Nephron progenitor cell (in vitro differentiated cells): ENCODE measurements at regions not wholly inside any gene's neighbourhood (a gene's known extent, or its start where the extent isn't known, plus 50 kb on each side); places are given as distances from the start of the nearest gene placed in this dataset.

ENCODE experiments used
- DNase-seq: peaks from one replicate; pipeline ENCODE4 v3.0.0; 2021
- H3K27ac Mint-ChIP-seq: 2 replicates; pipeline ENCODE4 v1.8.0; 2021; ENCODE audit warnings: mild to moderate bottlenecking, moderate library complexity, mixed read lengths
- H3K27me3 Mint-ChIP-seq: 2 replicates; pipeline ENCODE4 v1.8.0; 2021; ENCODE audit warnings: mild to moderate bottlenecking, low read depth, mixed read lengths; ENCODE audit not compliant: poor library complexity
- H3K36me3 Mint-ChIP-seq: 2 replicates; pipeline ENCODE4 v1.8.0; 2021; ENCODE audit warnings: low read depth, mixed read lengths
- H3K4me1 Mint-ChIP-seq: 2 replicates; pipeline ENCODE4 v1.8.0; 2021; ENCODE audit warnings: mixed read lengths
- H3K4me3 Mint-ChIP-seq: 2 replicates; pipeline ENCODE4 v1.8.0; 2021; ENCODE audit warnings: mild to moderate bottlenecking, moderate library complexity, mixed read lengths
- H3K9me3 Mint-ChIP-seq: 2 replicates; pipeline ENCODE4 v1.8.0; 2021; ENCODE audit warnings: mild to moderate bottlenecking, moderate library complexity, mixed read lengths
- TF ChIP-seq, protein P1 (sequence below): fragments of 200-600 bp; sonication (generic); IDR thresholded peaks from 2 replicates; pipeline ENCODE4 v1.5.0; 2021; ENCODE audit warnings: antibody characterized with exemption

DNA sequence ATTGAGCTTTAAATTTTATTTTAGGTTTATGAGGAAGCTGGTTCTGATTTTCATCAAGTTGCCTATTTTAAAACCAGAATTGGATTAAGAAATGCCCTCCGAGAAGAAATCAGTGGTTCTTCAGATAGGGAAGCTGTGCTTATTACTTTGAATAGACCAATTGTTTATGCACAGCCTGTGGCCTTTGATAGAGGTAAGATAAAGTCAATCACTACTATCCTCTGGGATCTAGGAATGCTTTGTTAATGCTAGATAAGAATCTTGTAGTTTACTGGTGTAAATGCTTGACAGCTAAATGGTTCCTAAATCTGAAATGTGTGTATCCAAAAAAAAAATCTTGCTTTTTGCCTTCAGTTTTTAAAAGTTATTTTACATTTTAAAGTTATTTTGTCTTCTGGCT, 73.0 kb upstream of the ADAD1 start:
- peaks cover 33% of the 10 kb centered on the region for H3K36me3 Mint-ChIP-seq
- H3K27ac Mint-ChIP-seq: no peak overlapping the region
- no peaks in the 10 kb centered on the region for H3K27me3 Mint-ChIP-seq
- TF ChIP-seq, protein P1, sequence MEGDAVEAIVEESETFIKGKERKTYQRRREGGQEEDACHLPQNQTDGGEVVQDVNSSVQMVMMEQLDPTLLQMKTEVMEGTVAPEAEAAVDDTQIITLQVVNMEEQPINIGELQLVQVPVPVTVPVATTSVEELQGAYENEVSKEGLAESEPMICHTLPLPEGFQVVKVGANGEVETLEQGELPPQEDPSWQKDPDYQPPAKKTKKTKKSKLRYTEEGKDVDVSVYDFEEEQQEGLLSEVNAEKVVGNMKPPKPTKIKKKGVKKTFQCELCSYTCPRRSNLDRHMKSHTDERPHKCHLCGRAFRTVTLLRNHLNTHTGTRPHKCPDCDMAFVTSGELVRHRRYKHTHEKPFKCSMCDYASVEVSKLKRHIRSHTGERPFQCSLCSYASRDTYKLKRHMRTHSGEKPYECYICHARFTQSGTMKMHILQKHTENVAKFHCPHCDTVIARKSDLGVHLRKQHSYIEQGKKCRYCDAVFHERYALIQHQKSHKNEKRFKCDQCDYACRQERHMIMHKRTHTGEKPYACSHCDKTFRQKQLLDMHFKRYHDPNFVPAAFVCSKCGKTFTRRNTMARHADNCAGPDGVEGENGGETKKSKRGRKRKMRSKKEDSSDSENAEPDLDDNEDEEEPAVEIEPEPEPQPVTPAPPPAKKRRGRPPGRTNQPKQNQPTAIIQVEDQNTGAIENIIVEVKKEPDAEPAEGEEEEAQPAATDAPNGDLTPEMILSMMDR: no peak
- no peak overlapping the region for H3K4me3 Mint-ChIP-seq
- no peak for DNase-seq
- H3K4me1 Mint-ChIP-seq: no peaks in the 10 kb centered on the region
- H3K9me3 Mint-ChIP-seq: no peaks in the 10 kb centered on the region

DNA sequence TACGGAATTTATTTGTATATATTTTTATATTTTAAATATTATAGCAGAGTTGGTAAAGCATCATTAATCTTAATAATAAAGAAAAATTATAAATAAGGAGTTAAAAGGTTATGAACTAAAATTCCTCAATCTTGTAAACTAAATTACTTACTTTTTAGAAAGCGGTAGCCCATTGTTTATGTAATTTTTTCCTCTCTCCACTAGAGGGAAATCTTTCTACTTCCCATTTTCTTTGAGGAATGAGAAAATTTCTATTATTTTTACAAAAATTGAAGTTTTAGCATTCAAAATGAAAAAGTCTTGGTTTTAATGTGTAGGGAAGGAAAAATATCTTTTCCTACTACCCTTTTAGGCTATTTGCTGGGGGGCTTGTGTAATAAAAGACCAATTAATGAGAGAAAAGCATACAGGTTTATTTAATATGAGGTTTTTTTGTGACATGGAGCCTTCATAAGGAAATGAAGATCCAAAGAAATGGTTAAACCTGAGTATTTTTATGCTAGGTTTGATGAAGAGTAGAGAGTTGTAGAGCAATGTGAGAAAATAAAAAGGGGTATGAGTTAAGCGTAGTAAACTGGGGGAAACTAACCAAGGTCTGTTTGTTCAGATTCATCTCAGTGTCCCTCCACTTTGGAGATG, 68.7 kb upstream of the ADAD1 start:
- H3K27ac Mint-ChIP-seq: no peak overlapping the region
- peaks cover 21% of the 10 kb centered on the region for H3K36me3 Mint-ChIP-seq
- H3K27me3 Mint-ChIP-seq: no peaks in the 10 kb centered on the region
- H3K4me3 Mint-ChIP-seq: no peak overlapping the region
- no peaks in the 10 kb centered on the region for H3K4me1 Mint-ChIP-seq
- no peaks in the 10 kb centered on the region for H3K9me3 Mint-ChIP-seq
- TF ChIP-seq, protein P1: peak; percentile 67
- no peak for DNase-seq

DNA sequence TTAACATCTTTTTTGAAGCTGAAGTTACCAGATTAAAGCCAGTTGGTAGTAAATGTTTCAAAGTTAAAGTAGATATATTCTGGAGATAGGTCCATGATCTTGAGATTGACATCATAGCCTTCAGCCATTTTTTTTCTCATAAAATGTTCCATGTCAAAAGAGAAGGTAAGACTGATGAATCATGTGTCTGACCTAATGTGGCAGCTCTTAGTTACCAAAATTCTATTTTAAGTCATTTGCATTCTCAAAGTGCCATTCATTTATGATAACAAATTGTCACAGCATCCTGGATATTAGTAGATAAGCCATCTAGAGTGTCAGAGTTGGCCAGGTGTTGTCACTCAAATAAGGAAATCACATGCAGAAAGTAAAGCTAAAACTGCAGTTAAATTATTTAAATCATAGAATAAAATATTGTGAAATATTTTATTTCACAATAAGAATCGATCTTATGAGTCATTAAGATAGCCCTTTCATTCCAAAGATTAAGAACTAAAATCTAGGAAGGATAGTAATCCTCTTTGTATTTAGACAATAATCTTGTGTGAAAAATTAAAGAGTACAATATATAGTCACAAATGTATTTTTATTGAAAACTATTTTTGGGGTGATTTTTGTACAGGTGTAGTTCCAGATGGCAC, 65.7 kb upstream of the ADAD1 start:
- TF ChIP-seq, protein P1: no peak
- no peak for DNase-seq
- H3K27ac Mint-ChIP-seq: no peak overlapping the region
- no peaks in the 10 kb centered on the region for H3K4me1 Mint-ChIP-seq
- H3K36me3 Mint-ChIP-seq: peaks cover 24% of the 10 kb centered on the region
- no peaks in the 10 kb centered on the region for H3K27me3 Mint-ChIP-seq
- no peak overlapping the region for H3K4me3 Mint-ChIP-seq
- no peaks in the 10 kb centered on the region for H3K9me3 Mint-ChIP-seq

DNA sequence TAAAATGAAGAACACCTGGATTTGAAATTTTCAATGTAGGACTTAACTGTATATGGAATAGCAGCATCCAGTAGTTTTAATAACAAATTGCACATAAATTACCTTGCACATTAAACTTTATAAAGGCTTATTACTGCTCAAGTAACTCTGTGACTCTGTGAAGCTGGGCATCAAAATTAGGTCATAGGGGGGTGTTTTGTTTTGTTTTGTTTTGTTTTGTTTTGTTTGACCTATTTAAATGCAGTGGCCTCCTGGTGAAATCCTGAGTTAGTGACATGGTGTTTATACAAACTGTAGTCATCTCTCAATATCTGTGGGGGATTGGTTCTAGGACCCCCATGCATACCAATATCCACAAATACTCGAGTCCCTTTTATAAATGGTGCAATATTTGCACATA, 51.9 kb upstream of the ADAD1 start:
- H3K9me3 Mint-ChIP-seq: no peaks in the 10 kb centered on the region
- H3K27ac Mint-ChIP-seq: no peak overlapping the region

DNA sequence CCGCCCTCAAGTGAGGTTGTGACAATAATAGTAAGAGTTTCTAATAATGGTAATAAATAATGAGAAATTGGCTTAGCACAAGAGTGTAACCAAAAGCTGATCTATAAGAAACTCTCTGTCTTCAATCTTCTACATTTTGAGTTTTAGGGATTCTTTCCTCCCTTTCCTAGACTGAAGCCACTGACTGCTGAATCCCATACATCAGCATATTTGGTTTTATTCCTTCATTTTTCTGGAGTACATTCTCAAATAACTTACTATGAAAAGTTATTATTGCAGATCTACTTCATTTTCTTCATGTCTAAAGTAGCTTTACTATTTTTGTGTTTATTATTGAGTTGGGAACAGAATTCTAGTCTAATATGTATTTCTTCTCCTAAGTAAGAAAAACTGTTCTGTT, 49.9 kb upstream of the ADAD1 start:
- DNase-seq: no peak
- Mint-ChIP-seq H3K4me3 (no peak overlapping the region), H3K27me3 (no peaks in the 10 kb centered on the region), H3K9me3 (no peaks in the 10 kb centered on the region), H3K36me3 (peaks cover 29% of the 10 kb centered on the region), H3K4me1 (no peaks in the 10 kb centered on the region), H3K27ac (no peak overlapping the region)
- TF ChIP-seq, protein P1: no peak

More for the DNA sequence above, 51.9 kb upstream of the ADAD1 start:
- H3K4me3 Mint-ChIP-seq: no peak overlapping the region
- H3K4me1 Mint-ChIP-seq: peaks cover 9% of the 10 kb centered on the region
- DNase-seq: no peak
- TF ChIP-seq, protein P1: no peak
- no peaks in the 10 kb centered on the region for H3K27me3 Mint-ChIP-seq
- peaks cover 25% of the 10 kb centered on the region for H3K36me3 Mint-ChIP-seq
